Endothelial cell of umbilical vein (primary cell): ENCODE measurements at regions not wholly inside any gene's neighbourhood (a gene's known extent, or its start where the extent isn't known, plus 50 kb on each side); places are given as distances from the start of the nearest gene placed in this dataset.

Experiments
- BruUV-seq: library from RNA; stranded (reverse); fragments of 400-500 nt; replicated peaks from 2 replicates; lab custom pipeline; 2021; lab: Mats Ljungman, UMichigan
- CTCF ChIA-PET: fragments of 300-600, 350-600 bp; sonication (Branson Sonifier 250); formaldehyde crosslinking; loops from one replicate; lab custom pipeline; 2021; ENCODE audit warnings: antibody characterized with exemption, inconsistent platforms; lab: Charles Lee
- POLR2A ChIA-PET: fragments of 300-600, 350-600 bp; sonication (Branson Sonifier 250); formaldehyde crosslinking; loops from one replicate; lab custom pipeline; 2021; ENCODE audit warnings: antibody characterized with exemption, inconsistent platforms; lab: Charles Lee
- DNase-seq: peaks from one replicate; pipeline ENCODE4 v3.0.0-alpha.2; 2011; ENCODE audit warnings: low read depth, low spot score
- FAIRE-seq: peaks from 2 replicates; lab custom pipeline; 2011; peaks lifted over from hg19 to GRCh38; lab: Jason Lieb, UNC
- H2AFZ ChIP-seq: 2 replicates; pipeline ENCODE4 v1.6.0; 2012; ENCODE audit warnings: low read depth, low read length, control low read depth, inconsistent platforms
- H3K27ac ChIP-seq: 2 replicates; pipeline ENCODE4 v1.5.1; 2011; ENCODE audit warnings: low read depth, mild to moderate bottlenecking, control low read depth, low read length, moderate library complexity; ENCODE audit not compliant: insufficient read depth
- H3K27me3 ChIP-seq, 2 experiments: 2 replicates each; pipeline versions ENCODE4 v1.6.0 to v1.6.1; 2011; ENCODE audit warnings: low read length in 2 of 2, mixed read lengths in 1 of 2; ENCODE audit not compliant: control insufficient read depth in 2 of 2, insufficient read depth in 2 of 2
- H3K36me3 ChIP-seq, 2 experiments: 2 replicates in 1 of 2; 3 replicates in 1 of 2; pipeline ENCODE4 v1.5.1; 2011; ENCODE audit warnings: low read length in 2 of 2, mild to moderate bottlenecking in 1 of 2, moderate library complexity in 1 of 2; ENCODE audit not compliant: control insufficient read depth in 2 of 2, insufficient read depth in 2 of 2; ENCODE audit errors: extremely low read depth in 1 of 2
- H3K4me1 ChIP-seq: 3 replicates; pipeline ENCODE4 v1.5.1; 2011; ENCODE audit warnings: mild to moderate bottlenecking, low read length; ENCODE audit not compliant: control insufficient read depth, insufficient read depth; ENCODE audit errors: extremely low read depth
- H3K4me2 ChIP-seq: 2 replicates; pipeline ENCODE4 v1.6.1; 2011; ENCODE audit warnings: low read length, control low read depth, mixed read lengths; ENCODE audit not compliant: insufficient read depth
- H3K4me3 ChIP-seq, 3 experiments: fragments of 200-600 bp in 1 of 3; sonication (generic), shearing (Covaris generic) in 1 of 3; replicated peaks in 1 of 3; 2 replicates each; pipeline ENCODE4 v1.5.1; 2011 to 2016; ENCODE audit warnings: control low read depth in 3 of 3, low read length in 3 of 3, mild to moderate bottlenecking in 2 of 3, inconsistent platforms in 1 of 3, low read depth in 1 of 3, moderate library complexity in 1 of 3; ENCODE audit not compliant: insufficient read depth in 1 of 3
- H3K79me2 ChIP-seq: 2 replicates; pipeline ENCODE4 v1.6.0; 2012; ENCODE audit warnings: low read length, inconsistent platforms; ENCODE audit not compliant: control insufficient read depth, insufficient read depth
- H3K9ac ChIP-seq: replicated peaks from 2 replicates; pipeline ENCODE3; 2011; ENCODE audit warnings: low read length, control low read depth; ENCODE audit not compliant: insufficient read depth; ENCODE audit errors: extremely low read depth
- H3K9me1 ChIP-seq: replicated peaks from 3 replicates; pipeline ENCODE4 v1.6.0; 2011; ENCODE audit warnings: mild to moderate bottlenecking, low read length; ENCODE audit not compliant: control insufficient read depth, insufficient read depth; ENCODE audit errors: extremely low read depth
- H3K9me3 ChIP-seq: replicated peaks from 2 replicates; pipeline ENCODE4 v1.5.1; 2012; ENCODE audit warnings: low read length, inconsistent platforms; ENCODE audit not compliant: control insufficient read depth, insufficient read depth
- H4K20me1 ChIP-seq: replicated peaks from 2 replicates; pipeline ENCODE3; 2011; ENCODE audit warnings: mild to moderate bottlenecking, low read length; ENCODE audit not compliant: control insufficient read depth, insufficient read depth; ENCODE audit errors: extremely low read depth
- EZH2 ChIP-seq: IDR thresholded peaks from 2 replicates; pipeline ENCODE4 v1.6.1; 2012; ENCODE audit warnings: borderline replicate concordance, low read depth, mild to moderate bottlenecking, moderate library complexity, low read length, inconsistent platforms; ENCODE audit not compliant: severe bottlenecking
- FOS ChIP-seq: IDR thresholded peaks from 2 replicates; pipeline ENCODE4 v1.6.1; 2011; ENCODE audit warnings: mild to moderate bottlenecking, low read length, moderate library complexity, borderline replicate concordance; ENCODE audit not compliant: insufficient read depth
- GATA2 ChIP-seq: IDR thresholded peaks from 2 replicates; pipeline ENCODE4 v1.7.0; 2011; ENCODE audit warnings: low read depth, mild to moderate bottlenecking, moderate library complexity, mixed read lengths, low read length; ENCODE audit not compliant: insufficient read length, insufficient read depth
- JUN ChIP-seq: IDR thresholded peaks from 2 replicates; pipeline ENCODE4 v1.6.1; 2011; ENCODE audit warnings: borderline replicate concordance, low read depth; ENCODE audit not compliant: insufficient read length, insufficient read depth
- MYC ChIP-seq: IDR thresholded peaks from one replicate; pipeline ENCODE4 v1.6.1; 2011; ENCODE audit warnings: mild to moderate bottlenecking, low read depth, low read length
- POLR2A ChIP-seq: IDR thresholded peaks from 2 replicates; pipeline ENCODE4 v1.6.1; 2012; ENCODE audit warnings: low read depth, mild to moderate bottlenecking, control low read depth, low read length
- POLR2AphosphoS5 ChIP-seq: IDR thresholded peaks from 2 replicates; pipeline ENCODE4 v1.6.1; 2012; ENCODE audit warnings: low read depth, mild to moderate bottlenecking, control low read depth, low read length, moderate library complexity; ENCODE audit not compliant: insufficient read depth
- dilution Hi-C: fragments of 300-500 bp; cut with MboI; formaldehyde crosslinking; loops from one replicate; pipeline ENCODE4 v1.15.0; 2019; ENCODE audit warnings: low sequenced_read_pairs; ENCODE audit not compliant: extremely low pct_ligation_motif_present
- intact Hi-C: fragments of 100-400 bp; cut with micrococcal nuclease; formaldehyde crosslinking; loops from one replicate; pipeline ENCODE4 v1.10.0; 2022
- TF ChIP-seq, protein P1 (sequence below): IDR thresholded peaks from 2 replicates; pipeline ENCODE4 v1.6.1; 2011; ENCODE audit not compliant: insufficient read depth, insufficient read length
- TF ChIP-seq, protein P2 (sequence below), 2 donors: IDR thresholded peaks; 1 replicate in 1 of 2; 2 replicates in 1 of 2; pipeline ENCODE4 v1.5.1; 2011; ENCODE audit warnings: low read length in 2 of 2, mild to moderate bottlenecking in 2 of 2, moderate library complexity in 2 of 2, control low read depth in 1 of 2, inconsistent platforms in 1 of 2, low read depth in 1 of 2; ENCODE audit not compliant: insufficient read depth in 1 of 2; ENCODE audit errors: extremely low read depth in 1 of 2

DNA sequence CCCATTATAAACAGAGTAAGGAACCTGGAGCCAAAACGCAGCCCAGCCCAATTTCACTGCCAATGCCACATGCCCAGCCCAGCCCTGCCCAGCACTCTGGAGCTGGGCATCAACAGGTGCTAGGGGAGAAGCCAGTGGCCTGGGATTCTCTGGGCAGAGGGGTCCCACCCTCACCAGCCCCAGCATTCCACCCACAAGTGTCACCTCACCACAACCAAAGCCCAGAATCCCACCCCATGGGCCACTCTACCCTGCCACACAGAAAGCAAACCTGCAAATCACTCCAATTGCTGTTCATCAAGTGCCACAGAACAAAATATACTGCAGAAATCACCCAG lies 102.5 kb upstream of the CDH5 start:
- ChIA-PET CTCF (interaction anchor here (1.0 to 2.0 kb wide), 2 partner anchors 10 to 12 kb away, joined by 3 to 5 read pairs; no protein-coding TSS in a partner anchor), POLR2A (no interaction called here)
- Histone ChIP-seq H3K9me1 (no peaks in the 10 kb centered on the region), H3K4me2 (no peak overlapping the region), H3K27me3 (peaks cover 0 to 3% of the 10 kb centered on the region in 2 experiments), H2AFZ (no peak overlapping the region), H3K36me3 (no peaks in the 10 kb centered on the region), H3K4me1 (no peaks in the 10 kb centered on the region), H3K79me2 (no peaks in the 10 kb centered on the region), H4K20me1 (no peaks in the 10 kb centered on the region), H3K9ac (no peak overlapping the region), H3K4me3 (no peak overlapping the region), H3K27ac (no peak overlapping the region), H3K9me3 (no peaks in the 10 kb centered on the region)
- FAIRE-seq (no peak), DNase-seq (no peak)
- TF ChIP-seq GATA2: no peak
- no TSS peak for BruUV-seq
- dilution Hi-C loops: no loop called here
- intact Hi-C loops: no loop called here

DNA sequence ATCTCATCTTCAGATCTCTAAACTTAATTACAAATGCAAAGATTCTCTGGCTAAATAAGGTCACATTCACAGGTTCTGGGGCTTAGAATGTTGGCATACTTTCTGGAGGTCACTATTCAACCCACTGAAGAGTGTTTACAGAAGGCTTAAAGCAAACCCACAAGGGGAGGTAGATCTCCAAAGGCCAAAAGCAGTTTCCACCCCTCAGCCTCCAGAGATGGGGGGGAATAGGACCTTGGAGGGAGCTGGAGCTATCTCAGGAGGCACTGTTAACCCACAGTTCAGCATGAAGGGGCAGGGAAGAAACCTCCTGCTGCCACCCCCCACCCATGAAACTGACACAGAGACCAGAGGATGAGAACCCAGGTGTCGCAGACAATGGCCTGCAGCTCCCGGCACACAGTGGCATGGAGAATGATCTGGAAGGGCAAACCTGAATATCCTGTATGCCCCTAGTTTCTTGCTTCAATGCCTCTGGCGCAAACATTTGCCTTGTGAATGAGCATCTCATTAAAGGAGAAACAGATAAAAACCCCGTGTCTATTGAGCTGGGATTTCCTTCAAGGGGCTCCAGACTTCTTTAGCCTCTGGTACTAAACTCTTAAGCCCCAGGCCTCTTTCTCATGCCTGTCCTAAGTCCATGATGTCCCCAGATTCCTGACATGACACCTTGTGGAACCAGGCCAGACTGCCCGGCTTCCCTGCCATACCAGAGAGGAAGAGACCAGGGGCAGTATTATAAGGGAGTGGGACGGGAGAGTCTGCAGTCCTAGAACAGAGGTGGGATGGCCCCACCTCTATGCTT lies 103.1 kb upstream of the CDH5 start:
- no peak overlapping the region for H3K27ac ChIP-seq
- H3K9me1 ChIP-seq: no peaks in the 10 kb centered on the region
- intact Hi-C loops: no loop called here
- DNase-seq (no peak), FAIRE-seq (no peak)
- H3K9ac ChIP-seq: no peak overlapping the region
- H3K79me2 ChIP-seq: no peaks in the 10 kb centered on the region
- TF ChIP-seq POLR2A (no peak), MYC (no peak), JUN (no peak), EZH2 (no peak), FOS (no peak), GATA2 (no peak), POLR2AphosphoS5 (no peak)
- TF ChIP-seq, protein P1, sequence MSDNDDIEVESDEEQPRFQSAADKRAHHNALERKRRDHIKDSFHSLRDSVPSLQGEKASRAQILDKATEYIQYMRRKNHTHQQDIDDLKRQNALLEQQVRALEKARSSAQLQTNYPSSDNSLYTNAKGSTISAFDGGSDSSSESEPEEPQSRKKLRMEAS: no peak
- TF ChIP-seq, protein P2, sequence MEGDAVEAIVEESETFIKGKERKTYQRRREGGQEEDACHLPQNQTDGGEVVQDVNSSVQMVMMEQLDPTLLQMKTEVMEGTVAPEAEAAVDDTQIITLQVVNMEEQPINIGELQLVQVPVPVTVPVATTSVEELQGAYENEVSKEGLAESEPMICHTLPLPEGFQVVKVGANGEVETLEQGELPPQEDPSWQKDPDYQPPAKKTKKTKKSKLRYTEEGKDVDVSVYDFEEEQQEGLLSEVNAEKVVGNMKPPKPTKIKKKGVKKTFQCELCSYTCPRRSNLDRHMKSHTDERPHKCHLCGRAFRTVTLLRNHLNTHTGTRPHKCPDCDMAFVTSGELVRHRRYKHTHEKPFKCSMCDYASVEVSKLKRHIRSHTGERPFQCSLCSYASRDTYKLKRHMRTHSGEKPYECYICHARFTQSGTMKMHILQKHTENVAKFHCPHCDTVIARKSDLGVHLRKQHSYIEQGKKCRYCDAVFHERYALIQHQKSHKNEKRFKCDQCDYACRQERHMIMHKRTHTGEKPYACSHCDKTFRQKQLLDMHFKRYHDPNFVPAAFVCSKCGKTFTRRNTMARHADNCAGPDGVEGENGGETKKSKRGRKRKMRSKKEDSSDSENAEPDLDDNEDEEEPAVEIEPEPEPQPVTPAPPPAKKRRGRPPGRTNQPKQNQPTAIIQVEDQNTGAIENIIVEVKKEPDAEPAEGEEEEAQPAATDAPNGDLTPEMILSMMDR (IDR thresholded peaks at IDR 0.05; ENCODE audit: extremely low read depth in 1 of 2, insufficient read depth in 1 of 2, low read depth in 1 of 2, low read length in 2 of 2): no peak
- H2AFZ ChIP-seq: no peak overlapping the region
- BruUV-seq: no TSS peak
- peaks cover 0 to 3% of the 10 kb centered on the region in 2 experiments for H3K27me3 ChIP-seq
- POLR2A ChIA-PET: no interaction called here
- no peaks in the 10 kb centered on the region for H4K20me1 ChIP-seq
- no peaks in the 10 kb centered on the region for H3K36me3 ChIP-seq
- H3K4me1 ChIP-seq: no peaks in the 10 kb centered on the region
- no peaks in the 10 kb centered on the region for H3K9me3 ChIP-seq
- H3K4me2 ChIP-seq: no peak overlapping the region
- H3K4me3 ChIP-seq: no peak overlapping the region
- CTCF ChIA-PET: interaction anchor here (1.0 to 2.0 kb wide), 2 partner anchors 11 to 12 kb away, joined by 3 to 5 read pairs; no protein-coding TSS in a partner anchor
- dilution Hi-C loops: no loop called here
